Type B pancreatic cell (in vitro differentiated cells): ENCODE measurements at regions not wholly inside any gene's neighbourhood (a gene's known extent, or its start where the extent isn't known, plus 50 kb on each side); places are given as distances from the start of the nearest gene placed in this dataset.

Experiments
- DNase-seq: peaks from one replicate; pipeline ENCODE4 v3.0.0; 2021; ENCODE audit warnings: mixed read lengths; ENCODE audit not compliant: unreplicated experiment; ENCODE audit errors: extremely low spot score
- H3K27ac Mint-ChIP-seq: 2 replicates; pipeline ENCODE4 v1.8.0; 2021; ENCODE audit warnings: mild to moderate bottlenecking, mixed read lengths
- H3K27me3 Mint-ChIP-seq: 2 replicates; pipeline ENCODE4 v1.8.0; 2021; ENCODE audit warnings: mixed read lengths
- H3K36me3 Mint-ChIP-seq: 2 replicates; pipeline ENCODE4 v1.8.0; 2021; ENCODE audit warnings: mixed read lengths
- H3K4me1 Mint-ChIP-seq: one replicate; pipeline ENCODE4 v1.8.0; 2021; ENCODE audit warnings: mixed read lengths; ENCODE audit not compliant: unreplicated experiment
- H3K4me3 Mint-ChIP-seq: 2 replicates; pipeline ENCODE4 v1.8.0; 2021; ENCODE audit warnings: mild to moderate bottlenecking, mixed read lengths
- H3K9me3 Mint-ChIP-seq: 2 replicates; pipeline ENCODE4 v1.8.0; 2021; ENCODE audit warnings: mixed read lengths
- CTCF ChIP-seq: fragments of 200-600 bp; sonication (generic); conservative IDR thresholded peaks from 2 replicates; pipeline ENCODE4 v1.5.0; 2021; ENCODE audit warnings: antibody characterized with exemption, mild to moderate bottlenecking

- peaks cover 6% of the 10 kb centered on the region for H3K4me1 Mint-ChIP-seq
- H3K36me3 Mint-ChIP-seq, result no peaks in the 10 kb centered on the region
- peaks cover 20% of the 10 kb centered on the region for H3K27me3 Mint-ChIP-seq
- DNase-seq, result no peak
- no peaks in the 10 kb centered on the region for H3K9me3 Mint-ChIP-seq
- no peak overlapping the region for H3K27ac Mint-ChIP-seq
- no peak for TF ChIP-seq CTCF
- no peak overlapping the region for H3K4me3 Mint-ChIP-seq
Measured at GRCh38 chr10:28384557-28384956, 81.7 kb upstream of the MPP7 start.

- no peak overlapping the region for H3K4me3 Mint-ChIP-seq
- no peaks in the 10 kb centered on the region for H3K36me3 Mint-ChIP-seq
- H3K4me1 Mint-ChIP-seq, result peaks cover 6% of the 10 kb centered on the region
- peaks cover 20% of the 10 kb centered on the region for H3K27me3 Mint-ChIP-seq
- H3K27ac Mint-ChIP-seq, result no peak overlapping the region
- TF ChIP-seq CTCF, result no peak
- no peaks in the 10 kb centered on the region for H3K9me3 Mint-ChIP-seq
- no peak for DNase-seq
Measured at GRCh38 chr10:28385748-28386502, 83.1 kb upstream of the MPP7 start.

GRCh38 chr10:28386503-28386868 is 83.6 kb upstream of the MPP7 start:
- TF ChIP-seq CTCF, result no peak
- H3K4me1 Mint-ChIP-seq, result peaks cover 5% of the 10 kb centered on the region
- H3K9me3 Mint-ChIP-seq, result no peaks in the 10 kb centered on the region
- no peak overlapping the region for H3K27ac Mint-ChIP-seq
- no peak overlapping the region for H3K4me3 Mint-ChIP-seq
- no peaks in the 10 kb centered on the region for H3K36me3 Mint-ChIP-seq
- peaks cover 20% of the 10 kb centered on the region for H3K27me3 Mint-ChIP-seq
- no peak for DNase-seq

GRCh38 chr10:28387140-28387539 is 84.3 kb upstream of the MPP7 start:
- no peak overlapping the region for H3K27ac Mint-ChIP-seq
- no peak for DNase-seq
- no peaks in the 10 kb centered on the region for H3K4me1 Mint-ChIP-seq
- peaks cover 17% of the 10 kb centered on the region for H3K27me3 Mint-ChIP-seq
- no peaks in the 10 kb centered on the region for H3K36me3 Mint-ChIP-seq
- no peak for TF ChIP-seq CTCF
- no peak overlapping the region for H3K4me3 Mint-ChIP-seq
- no peaks in the 10 kb centered on the region for H3K9me3 Mint-ChIP-seq

- no peaks in the 10 kb centered on the region for H3K36me3 Mint-ChIP-seq
- no peak for DNase-seq
- no peak for TF ChIP-seq CTCF
Measured at GRCh38 chr10:28391283-28391682, 88.4 kb upstream of the MPP7 start.

More at GRCh38 chr10:28391283-28391682, 88.4 kb upstream of the MPP7 start:
- Mint-ChIP-seq H3K9me3 (no peaks in the 10 kb centered on the region), H3K27me3 (peaks cover 17% of the 10 kb centered on the region), H3K4me1 (no peaks in the 10 kb centered on the region), H3K4me3 (no peak overlapping the region), H3K27ac (no peak overlapping the region)
